ENCODE measurements at regions not wholly inside any gene's neighbourhood (a gene's known extent, or its start where the extent isn't known, plus 50 kb on each side); places are given as distances from the start of the nearest gene placed in this dataset.

DNA sequence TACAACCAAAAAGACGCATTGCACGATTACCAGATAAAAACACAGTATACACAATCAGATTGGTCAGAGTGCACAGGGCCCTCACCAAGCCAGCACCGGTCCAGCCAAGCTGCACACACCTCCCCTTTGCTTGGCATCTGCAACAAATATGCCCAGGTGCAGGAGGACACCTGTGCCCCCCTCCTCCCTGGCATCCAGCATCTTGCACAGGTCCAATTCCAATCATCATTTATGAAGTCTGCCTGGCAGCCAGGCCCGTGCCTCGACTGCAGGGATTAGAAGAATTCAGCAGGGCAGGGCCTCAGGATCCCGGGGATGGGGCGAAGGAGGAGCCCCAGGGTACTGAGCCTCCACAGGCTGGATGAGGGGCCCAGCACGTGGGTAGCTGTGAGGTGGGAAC lies 302.1 kb downstream of the CTTN start:
- Mint-ChIP-seq H3K27me3 (no peaks in the 10 kb centered on the region), H3K36me3 (no peaks in the 10 kb centered on the region), H3K4me1 (no peaks in the 10 kb centered on the region), H3K27ac (no peak overlapping the region), H3K9me3 (no peaks in the 10 kb centered on the region), H3K4me3 (no peak overlapping the region)
- no peak for ATAC-seq

DNA sequence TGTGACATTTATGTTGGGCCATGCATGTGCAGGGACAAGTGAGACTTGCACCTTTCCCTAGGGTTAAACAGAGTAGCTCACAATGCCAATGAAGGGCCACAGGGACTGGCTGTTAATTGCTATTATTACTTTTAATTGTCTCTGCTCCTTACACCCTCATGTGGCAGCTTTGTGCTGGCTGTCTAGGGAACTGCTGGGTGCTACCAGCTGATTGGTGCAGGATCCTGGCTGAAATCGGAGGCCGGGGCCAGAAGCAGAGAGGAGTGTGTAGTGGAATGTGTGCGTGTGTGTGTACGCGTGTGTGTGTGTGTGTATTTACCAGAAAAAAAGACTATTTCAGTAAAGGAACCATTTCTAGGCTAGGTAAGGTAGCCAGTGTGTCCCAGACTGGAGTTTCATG lies 302.5 kb downstream of the CTTN start:
- no peaks in the 10 kb centered on the region for H3K36me3 Mint-ChIP-seq
- no peaks in the 10 kb centered on the region for H3K9me3 Mint-ChIP-seq
- ATAC-seq, result no peak
- H3K4me1 Mint-ChIP-seq, result no peaks in the 10 kb centered on the region
- H3K27ac Mint-ChIP-seq, result no peak overlapping the region
- H3K4me3 Mint-ChIP-seq, result no peak overlapping the region
- H3K27me3 Mint-ChIP-seq, result no peaks in the 10 kb centered on the region

DNA sequence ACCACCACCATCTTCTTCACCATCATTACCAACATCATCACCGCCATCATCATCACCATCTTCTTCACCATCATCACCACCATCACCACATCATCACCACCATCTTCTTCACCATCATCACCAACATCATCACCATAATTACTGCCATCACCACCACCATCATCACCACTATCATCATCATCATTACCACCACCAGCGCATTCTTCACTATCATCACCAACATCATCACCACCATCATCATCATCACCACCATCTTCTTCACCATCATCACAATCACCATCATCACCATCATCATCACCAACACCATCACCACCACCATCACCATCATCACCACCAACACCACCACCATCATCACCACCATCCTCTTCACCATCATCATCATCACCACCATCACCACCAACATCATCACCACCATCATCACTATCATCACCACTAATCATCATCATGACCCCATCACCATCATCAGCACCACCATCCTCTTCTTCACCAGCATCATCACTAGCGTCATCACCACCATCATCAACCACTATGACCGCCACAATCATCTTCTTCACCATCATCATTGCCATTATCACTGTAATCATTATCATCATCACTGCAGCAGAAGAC lies 303.8 kb downstream of the CTTN start:
- no peak overlapping the region for H3K4me3 Mint-ChIP-seq
- H3K27me3 Mint-ChIP-seq, result no peaks in the 10 kb centered on the region
- H3K27ac Mint-ChIP-seq, result no peak overlapping the region
- no peak for ATAC-seq
- H3K4me1 Mint-ChIP-seq, result no peaks in the 10 kb centered on the region
- no peaks in the 10 kb centered on the region for H3K9me3 Mint-ChIP-seq
- no peaks in the 10 kb centered on the region for H3K36me3 Mint-ChIP-seq

DNA sequence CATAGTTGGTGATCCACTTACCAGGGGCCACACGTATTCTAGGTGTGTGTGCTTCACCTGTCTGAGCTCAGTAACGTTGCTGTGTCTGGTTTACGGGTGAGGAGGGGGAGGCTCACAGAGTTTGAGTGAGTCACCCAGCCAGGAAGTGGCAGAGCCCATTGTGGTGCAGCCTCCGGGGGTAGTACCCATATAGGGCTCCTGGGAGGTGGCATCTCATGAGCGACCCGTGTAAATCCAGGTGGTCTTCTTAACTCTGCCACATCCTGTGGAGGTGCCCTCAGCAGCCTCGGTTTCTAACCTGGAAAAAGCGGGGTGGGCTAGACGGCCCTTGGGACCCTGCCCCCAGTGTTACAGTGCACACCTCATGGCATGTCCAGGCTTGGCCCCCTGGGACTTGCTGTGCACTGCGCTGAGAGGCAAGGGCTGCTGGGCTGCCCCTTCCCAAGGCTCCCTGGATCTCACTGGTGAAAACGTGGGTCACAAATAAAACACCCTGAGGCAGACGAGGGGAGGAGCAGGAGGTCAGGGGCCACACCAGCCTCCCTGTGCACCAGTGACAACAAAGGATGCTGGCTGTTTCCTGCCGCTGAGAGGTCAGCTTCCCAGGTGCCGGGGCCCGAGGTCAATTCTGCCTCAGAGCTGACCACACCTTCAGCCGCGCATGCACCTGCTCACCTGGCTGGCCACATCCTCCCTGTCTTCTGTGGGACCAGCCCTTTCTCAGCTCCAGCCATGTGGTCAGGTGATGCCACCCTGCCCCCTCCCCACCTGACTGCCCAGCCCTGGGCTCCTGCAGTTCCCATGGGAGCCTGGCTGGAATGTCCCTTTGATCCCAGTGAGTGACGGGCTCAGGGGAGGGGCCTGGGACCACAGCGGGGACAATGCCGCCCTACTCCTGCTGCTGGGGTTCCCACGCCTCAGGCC lies 305.1 kb downstream of the CTTN start:
- peaks cover 6% of the 10 kb centered on the region for H3K27me3 Mint-ChIP-seq
- no peak overlapping the region for H3K4me3 Mint-ChIP-seq
- ATAC-seq, result no peak
- H3K4me1 Mint-ChIP-seq, result no peaks in the 10 kb centered on the region
- H3K36me3 Mint-ChIP-seq, result no peaks in the 10 kb centered on the region
- H3K9me3 Mint-ChIP-seq, result no peaks in the 10 kb centered on the region
- H3K27ac Mint-ChIP-seq, result no peak overlapping the region

DNA sequence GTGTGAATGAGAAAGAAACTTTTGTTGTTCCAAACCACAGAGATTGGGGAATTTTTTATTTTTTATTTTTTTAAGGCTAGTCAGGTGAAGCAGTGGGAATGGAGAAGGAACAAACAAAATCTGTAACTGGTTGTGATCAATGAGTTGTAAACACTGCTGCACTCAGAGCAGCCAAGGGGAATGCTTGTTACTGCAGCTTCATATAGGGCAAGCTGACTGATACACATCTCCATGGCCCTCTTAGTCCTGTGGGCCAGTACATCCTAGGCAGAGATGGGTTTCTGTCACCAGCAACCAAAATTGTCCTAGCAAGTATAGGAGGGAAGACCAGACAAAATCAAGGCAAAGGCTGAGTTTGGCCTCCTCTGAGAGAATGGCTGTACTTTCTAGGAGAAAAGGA lies 306.8 kb downstream of the CTTN start:
- no peak overlapping the region for H3K4me3 Mint-ChIP-seq
- H3K9me3 Mint-ChIP-seq, result no peaks in the 10 kb centered on the region
- peaks cover 18% of the 10 kb centered on the region for H3K27me3 Mint-ChIP-seq
- no peak for ATAC-seq
- no peak overlapping the region for H3K27ac Mint-ChIP-seq
- H3K36me3 Mint-ChIP-seq, result no peaks in the 10 kb centered on the region
- no peaks in the 10 kb centered on the region for H3K4me1 Mint-ChIP-seq

DNA sequence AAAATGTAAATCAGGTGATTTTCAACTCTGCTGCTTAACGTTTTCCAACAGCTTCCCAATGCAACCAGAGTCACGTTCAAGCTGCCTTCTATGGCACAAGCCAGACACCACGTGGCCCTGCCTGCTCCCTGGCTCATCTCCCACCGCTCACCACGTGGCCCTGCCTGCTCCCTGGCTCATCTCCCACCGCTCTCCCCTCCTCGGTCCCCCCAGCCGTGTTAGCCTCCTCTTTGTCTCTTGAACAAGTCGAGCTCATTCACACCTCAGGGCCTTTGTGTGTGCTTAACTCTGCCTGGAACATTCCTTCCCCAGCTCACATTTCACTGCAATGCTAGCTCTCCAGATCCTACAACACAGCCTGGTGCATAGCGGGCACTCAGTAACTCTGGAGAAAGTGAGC lies 307.6 kb downstream of the CTTN start:
- Mint-ChIP-seq H3K27ac (no peak overlapping the region), H3K9me3 (no peaks in the 10 kb centered on the region), H3K4me1 (no peaks in the 10 kb centered on the region), H3K27me3 (peaks cover 18% of the 10 kb centered on the region), H3K4me3 (no peak overlapping the region), H3K36me3 (no peaks in the 10 kb centered on the region)
- no peak for ATAC-seq

DNA sequence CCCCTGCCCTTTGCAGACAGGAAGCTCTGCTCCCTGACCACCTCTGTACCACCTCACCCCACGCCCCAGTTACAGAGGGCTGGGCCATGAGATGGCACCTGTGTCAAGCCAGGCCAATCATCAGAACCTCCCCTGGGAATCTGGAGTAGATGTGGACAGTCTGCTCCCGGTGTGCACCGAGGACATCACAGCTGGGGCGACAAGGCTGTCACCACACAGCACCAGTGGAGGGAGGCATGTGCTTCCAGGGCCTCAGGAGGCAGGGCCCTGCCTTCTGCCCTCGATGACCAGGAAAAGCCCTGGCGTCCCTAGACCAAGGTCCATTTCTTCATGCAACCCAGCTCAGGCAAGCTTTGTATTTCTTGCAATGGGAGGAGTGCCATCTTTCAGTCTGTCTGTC lies 309.5 kb downstream of the CTTN start:
- no peak overlapping the region for H3K4me3 Mint-ChIP-seq
- peaks cover 25% of the 10 kb centered on the region for H3K27me3 Mint-ChIP-seq

DNA sequence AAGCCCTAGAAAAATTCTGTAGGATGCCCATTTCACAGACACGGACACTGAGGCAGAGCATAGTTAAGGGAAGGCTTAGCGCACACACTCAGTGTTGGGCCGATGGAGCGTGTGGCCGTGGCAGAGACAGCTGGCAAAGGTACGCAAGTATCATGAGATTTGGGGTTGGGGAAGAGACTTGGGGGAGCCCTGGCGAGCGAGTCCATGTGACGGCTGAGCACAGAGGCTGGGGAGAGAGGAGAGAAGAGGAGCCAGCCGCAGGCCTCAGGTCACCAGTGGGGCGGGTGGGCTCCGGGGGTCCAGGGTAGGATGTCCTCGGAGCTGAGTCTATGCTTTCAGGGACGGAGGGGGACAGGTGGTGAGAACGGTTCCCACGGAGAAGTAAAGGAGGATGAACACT lies 311.3 kb downstream of the CTTN start:
- no peak for ATAC-seq
- no peaks in the 10 kb centered on the region for H3K36me3 Mint-ChIP-seq
- peaks cover 43% of the 10 kb centered on the region for H3K27me3 Mint-ChIP-seq

More for the DNA sequence above, 309.5 kb downstream of the CTTN start:
- no peaks in the 10 kb centered on the region for H3K9me3 Mint-ChIP-seq
- no peak for ATAC-seq
- no peaks in the 10 kb centered on the region for H3K36me3 Mint-ChIP-seq
- no peak overlapping the region for H3K27ac Mint-ChIP-seq
- no peaks in the 10 kb centered on the region for H3K4me1 Mint-ChIP-seq

DNA sequence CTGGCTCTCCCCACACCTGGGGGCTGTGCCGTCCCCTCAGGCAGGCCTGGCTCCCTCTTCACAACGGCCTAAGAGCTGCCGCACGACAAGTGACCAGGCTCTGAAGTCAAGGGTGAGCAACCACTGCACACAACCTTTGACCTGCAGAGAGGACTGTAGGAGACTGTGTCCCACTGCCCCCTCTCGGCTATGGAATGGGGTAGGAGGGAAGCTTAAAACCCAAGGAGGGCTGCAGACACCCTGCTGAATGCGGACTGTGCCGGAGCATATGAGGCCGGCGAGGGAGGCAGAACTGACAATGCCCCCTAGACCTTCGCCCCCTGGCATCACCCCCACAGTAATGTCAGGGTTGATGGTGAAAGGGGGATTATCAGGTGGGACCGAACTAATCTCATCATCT lies 311.9 kb downstream of the CTTN start:
- Mint-ChIP-seq H3K27me3 (peaks cover 47% of the 10 kb centered on the region), H3K4me3 (no peak overlapping the region), H3K36me3 (no peaks in the 10 kb centered on the region), H3K4me1 (no peaks in the 10 kb centered on the region), H3K9me3 (no peaks in the 10 kb centered on the region), H3K27ac (no peak overlapping the region)
- no peak for ATAC-seq

More for the DNA sequence above, 311.3 kb downstream of the CTTN start:
- Mint-ChIP-seq H3K4me1 (no peaks in the 10 kb centered on the region), H3K9me3 (no peaks in the 10 kb centered on the region), H3K27ac (no peak overlapping the region), H3K4me3 (no peak overlapping the region)

DNA sequence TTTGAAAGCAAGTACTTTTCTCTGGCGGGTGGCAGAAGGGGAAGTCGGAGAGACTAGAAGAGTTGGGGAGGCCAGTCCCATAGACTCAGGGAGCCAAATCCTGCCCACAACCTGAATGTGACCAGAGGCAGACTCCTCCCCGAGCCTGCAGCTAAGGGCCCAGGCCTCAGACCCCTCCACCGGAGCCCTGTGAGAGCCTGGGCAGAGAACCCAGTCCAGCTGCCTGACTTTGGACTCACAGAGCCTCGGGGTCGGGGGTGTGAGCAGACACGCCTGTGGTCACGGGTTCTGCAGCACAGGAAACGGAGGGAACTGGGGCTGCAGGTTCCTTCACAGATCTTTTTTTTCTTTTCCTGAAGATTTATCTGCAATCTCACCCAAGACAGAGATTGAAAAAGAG lies 312.3 kb downstream of the CTTN start:
- Mint-ChIP-seq H3K27me3 (peaks cover 47% of the 10 kb centered on the region), H3K4me3 (no peak overlapping the region), H3K4me1 (no peaks in the 10 kb centered on the region)

DNA sequence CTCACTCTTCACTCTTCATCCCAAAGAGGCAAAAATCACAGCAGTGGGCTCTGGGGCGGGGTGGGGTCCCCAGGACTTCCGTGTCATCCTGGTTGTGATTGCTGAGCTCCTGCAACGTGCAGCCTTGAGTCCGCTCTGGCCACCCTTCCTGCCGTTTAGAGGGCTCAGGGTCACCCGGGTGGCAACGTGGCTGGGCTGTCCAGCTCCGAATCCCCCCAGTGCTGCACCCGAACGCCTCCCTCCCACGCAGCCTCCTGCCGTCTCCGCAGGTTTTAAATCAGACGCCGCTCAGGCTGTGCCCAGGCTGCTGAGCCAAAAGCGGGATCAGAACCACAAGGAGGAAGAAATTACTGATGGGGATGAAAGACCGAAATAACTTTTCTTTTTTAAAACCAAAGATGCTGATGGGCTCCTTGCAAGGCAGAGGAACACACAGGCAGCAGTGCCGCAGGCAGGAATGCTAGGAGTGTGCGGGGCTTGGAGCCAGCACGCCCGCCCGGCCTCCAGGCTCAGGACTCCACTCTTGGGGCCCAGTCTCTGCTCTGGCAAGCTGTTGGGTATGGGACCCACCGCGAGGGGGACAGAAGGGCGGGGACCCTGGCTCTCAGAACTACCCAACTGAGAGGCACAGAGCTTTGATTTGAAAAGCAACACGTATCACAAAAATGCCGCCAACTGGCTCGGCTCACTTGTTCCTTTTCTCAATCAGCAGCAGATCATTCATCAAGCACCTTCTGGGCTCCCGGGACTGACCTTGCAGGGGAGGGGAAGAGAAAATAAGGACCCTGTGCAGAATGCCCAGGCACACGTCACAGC lies 313.0 kb downstream of the CTTN start:
- no peak overlapping the region for H3K27ac Mint-ChIP-seq
- H3K9me3 Mint-ChIP-seq, result no peaks in the 10 kb centered on the region
- ATAC-seq, result no peak
- no peak overlapping the region for H3K4me3 Mint-ChIP-seq
- no peaks in the 10 kb centered on the region for H3K36me3 Mint-ChIP-seq
- peaks cover 47% of the 10 kb centered on the region for H3K27me3 Mint-ChIP-seq
- H3K4me1 Mint-ChIP-seq, result no peaks in the 10 kb centered on the region

More for the DNA sequence above, 312.3 kb downstream of the CTTN start:
- no peak for ATAC-seq
- H3K9me3 Mint-ChIP-seq, result no peaks in the 10 kb centered on the region
- no peaks in the 10 kb centered on the region for H3K36me3 Mint-ChIP-seq
- H3K27ac Mint-ChIP-seq, result no peak overlapping the region

DNA sequence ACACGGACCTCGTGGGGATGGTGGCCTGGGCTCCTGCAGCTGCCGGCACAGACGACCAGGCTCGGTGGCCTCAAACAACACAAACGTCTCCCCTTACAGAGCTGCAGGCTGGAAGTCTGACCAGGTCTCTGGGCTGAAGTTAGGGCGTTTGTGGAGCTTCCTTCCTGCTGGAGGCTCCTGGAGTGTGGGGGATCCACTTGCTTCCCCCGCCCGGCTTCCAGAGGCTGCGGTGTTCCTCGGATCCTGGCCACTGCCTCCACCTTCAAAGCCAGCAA lies 313.5 kb downstream of the CTTN start:
- H3K9me3 Mint-ChIP-seq, result no peaks in the 10 kb centered on the region
- H3K4me1 Mint-ChIP-seq, result no peaks in the 10 kb centered on the region
- no peak overlapping the region for H3K4me3 Mint-ChIP-seq
- no peaks in the 10 kb centered on the region for H3K36me3 Mint-ChIP-seq
- no peak for ATAC-seq
- no peak overlapping the region for H3K27ac Mint-ChIP-seq
- peaks cover 50% of the 10 kb centered on the region for H3K27me3 Mint-ChIP-seq

DNA sequence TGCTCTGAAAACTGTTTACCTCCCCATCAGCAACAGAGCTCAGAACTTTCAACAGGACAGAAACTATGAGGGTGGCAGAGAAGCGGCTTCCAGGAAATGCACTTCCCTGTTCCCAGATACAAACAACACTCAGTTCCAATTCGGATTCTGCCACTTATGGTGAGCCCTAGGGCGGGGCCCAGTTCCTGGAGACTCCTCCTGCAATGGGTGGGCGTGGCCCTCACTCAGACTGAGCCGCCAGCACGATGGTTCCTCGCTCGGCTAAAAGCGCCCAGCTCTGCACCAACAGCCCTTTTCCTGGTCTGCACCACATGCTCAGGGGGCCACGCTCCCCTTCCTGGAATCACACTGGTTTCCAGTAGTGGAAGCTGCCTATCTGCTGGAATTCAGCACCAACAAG lies 314.1 kb downstream of the CTTN start:
- H3K4me3 Mint-ChIP-seq, result no peak overlapping the region

DNA sequence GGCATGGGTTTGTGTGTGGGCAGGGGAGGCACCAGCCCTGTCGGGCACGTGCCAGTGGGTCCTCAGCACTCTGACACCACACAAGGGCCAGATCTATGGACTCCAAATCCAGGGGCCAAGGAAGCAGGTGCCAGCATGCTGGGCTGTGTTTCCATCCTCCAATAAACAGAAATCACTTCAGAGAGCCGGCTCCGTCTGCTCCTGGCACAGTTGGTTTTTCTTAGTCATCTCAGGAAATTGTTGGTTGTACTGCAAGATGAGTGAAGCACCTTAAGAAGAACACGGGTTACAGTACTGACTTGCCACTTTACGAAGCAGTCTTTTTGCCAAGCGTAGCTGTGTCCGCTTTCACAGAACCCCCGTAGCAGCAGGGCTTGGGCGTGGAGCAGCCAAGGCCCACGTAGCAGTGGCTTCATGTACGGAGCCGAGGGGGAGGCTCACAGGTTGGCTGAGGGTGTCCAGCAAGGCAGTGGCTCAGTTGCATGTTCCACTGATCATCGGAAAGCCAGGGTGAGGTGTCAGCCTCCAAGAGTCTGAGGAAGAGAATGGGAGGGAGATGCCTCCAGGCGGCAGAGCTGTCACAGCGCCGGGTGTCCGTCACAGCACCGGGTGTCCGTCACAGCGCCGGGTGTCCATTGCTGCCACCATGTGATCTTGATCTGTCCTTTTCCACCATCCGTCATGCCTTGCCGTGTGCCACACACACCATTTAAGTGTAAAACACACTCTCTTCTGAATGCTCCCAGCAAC lies 314.9 kb downstream of the CTTN start:
- H3K9me3 Mint-ChIP-seq, result no peaks in the 10 kb centered on the region
- no peak for ATAC-seq
- H3K27me3 Mint-ChIP-seq, result peaks cover 56% of the 10 kb centered on the region
- H3K27ac Mint-ChIP-seq, result no peak overlapping the region
- H3K4me3 Mint-ChIP-seq, result no peak overlapping the region
- H3K36me3 Mint-ChIP-seq, result no peaks in the 10 kb centered on the region
- no peaks in the 10 kb centered on the region for H3K4me1 Mint-ChIP-seq

More for the DNA sequence above, 314.1 kb downstream of the CTTN start:
- Mint-ChIP-seq H3K4me1 (no peaks in the 10 kb centered on the region), H3K27me3 (peaks cover 56% of the 10 kb centered on the region), H3K9me3 (no peaks in the 10 kb centered on the region), H3K36me3 (no peaks in the 10 kb centered on the region), H3K27ac (no peak overlapping the region)
- no peak for ATAC-seq

All from stimulated activated memory B cell treated with anti-CD40 and anti-IgM and Interleukin-4, amounts not matched to agents 10 μg/mL and 1 μg/mL and 100 μg/mL, for 72 hours (primary cell).